Neural cell (in vitro differentiated cells): ENCODE measurements at regions not wholly inside any gene's neighbourhood (a gene's known extent, or its start where the extent isn't known, plus 50 kb on each side); places are given as distances from the start of the nearest gene placed in this dataset.

Source experiments
- H2AFZ ChIP-seq: fragments of 200-600, 300-800 bp; sonication (generic), shearing (Covaris generic); 2 replicates; pipeline ENCODE4 v1.6.0; 2014; ENCODE audit warnings: low read depth, mild to moderate bottlenecking, antibody characterized with exemption, low read length, moderate library complexity
- H3F3A ChIP-seq: fragments of 200-600 bp; shearing (Covaris generic); 2 replicates; pipeline ENCODE4 v1.6.1; 2016; ENCODE audit warnings: mild to moderate bottlenecking, moderate library complexity, mixed read lengths, antibody characterized with exemption, low read length; ENCODE audit not compliant: insufficient read depth, poor library complexity, severe bottlenecking
- H3K27ac ChIP-seq: fragments of 200-600, 300-800 bp; sonication (generic), shearing (Covaris generic); 2 replicates; pipeline ENCODE4 v1.5.1; 2014; ENCODE audit warnings: mild to moderate bottlenecking, low read length, moderate library complexity
- H3K27me3 ChIP-seq: fragments of 300-800, 200-600 bp; sonication (generic), shearing (Covaris generic); 2 replicates; pipeline ENCODE4 v1.6.0; 2014; ENCODE audit warnings: mild to moderate bottlenecking, low read depth, low read length, moderate library complexity; ENCODE audit not compliant: insufficient read depth
- H3K36me3 ChIP-seq: fragments of 300-800, 200-600 bp; sonication (generic), shearing (Covaris generic); 2 replicates; pipeline ENCODE4 v1.5.1; 2014; ENCODE audit warnings: mild to moderate bottlenecking, antibody characterized with exemption, low read length, moderate library complexity; ENCODE audit not compliant: insufficient read depth
- H3K4me2 ChIP-seq: fragments of 300-800, 200-600 bp; sonication (generic), shearing (Covaris generic); 2 replicates; pipeline ENCODE4 v1.6.0; 2014; ENCODE audit warnings: mild to moderate bottlenecking, low read length
- H3K4me3 ChIP-seq: fragments of 300-800, 200-600 bp; sonication (generic), shearing (Covaris generic); 2 replicates; pipeline ENCODE4 v1.5.1; 2014; ENCODE audit warnings: mild to moderate bottlenecking, low read length, moderate library complexity
- H3K79me2 ChIP-seq: fragments of 200-600 bp; shearing (Covaris generic); replicated peaks from 2 replicates; pipeline ENCODE4 v1.6.0; 2014; ENCODE audit warnings: mild to moderate bottlenecking, low read length, moderate library complexity; ENCODE audit not compliant: insufficient read depth
- H3K9ac ChIP-seq: fragments of 300-800, 200-600 bp; sonication (generic), shearing (Covaris generic); 2 replicates; pipeline ENCODE4 v1.6.1; 2016; ENCODE audit warnings: mild to moderate bottlenecking, low read length, mixed read lengths
- H3K9me2 ChIP-seq: fragments of 200-600 bp; shearing (Covaris generic); 2 replicates; pipeline ENCODE4 v1.6.1; 2016; ENCODE audit warnings: mild to moderate bottlenecking, low read length, mixed read lengths; ENCODE audit not compliant: insufficient read depth
- H3K9me3 ChIP-seq: fragments of 200-600, 300-800 bp; sonication (generic), shearing (Covaris generic); 2 replicates; pipeline ENCODE4 v1.6.1; 2016; ENCODE audit warnings: mild to moderate bottlenecking, mixed run types, low read length, moderate library complexity, mixed read lengths
- H4K20me1 ChIP-seq: fragments of 200-600 bp; shearing (Covaris generic); 2 replicates; pipeline ENCODE4 v1.6.1; 2016; ENCODE audit warnings: mild to moderate bottlenecking, mixed run types; ENCODE audit not compliant: insufficient read depth
- CTCF ChIP-seq: fragments of 450-650 bp; IDR thresholded peaks from 2 replicates; pipeline ENCODE4 v1.5.1; 2014; ENCODE audit warnings: antibody characterized with exemption, mild to moderate bottlenecking, moderate library complexity; ENCODE audit not compliant: poor library complexity, severe bottlenecking
- EP300 ChIP-seq: fragments of 450-650 bp; conservative IDR thresholded peaks from 2 replicates; pipeline ENCODE4 v1.6.1; 2014; ENCODE audit warnings: antibody characterized with exemption, mild to moderate bottlenecking, moderate library complexity; ENCODE audit not compliant: poor library complexity, severe bottlenecking
- EZH2 ChIP-seq: fragments of 200-600, 300-800 bp; shearing (Covaris generic), sonication (generic); IDR thresholded peaks from 2 replicates; pipeline ENCODE4 v1.6.1; 2014; ENCODE audit warnings: antibody characterized with exemption, low read length, borderline replicate concordance, mild to moderate bottlenecking; ENCODE audit not compliant: insufficient read depth, poor library complexity, severe bottlenecking
- MXI1 ChIP-seq: fragments of 450-650 bp; conservative IDR thresholded peaks from 2 replicates; pipeline ENCODE4 v1.6.1; 2014; ENCODE audit warnings: antibody characterized with exemption, mild to moderate bottlenecking; ENCODE audit not compliant: poor library complexity, severe bottlenecking
- POLR2AphosphoS5 ChIP-seq: IDR thresholded peaks from 2 replicates; pipeline ENCODE4 v1.6.1; 2012
- RAD21 ChIP-seq: fragments of 450-650 bp; conservative IDR thresholded peaks from 2 replicates; pipeline ENCODE4 v1.6.1; 2014; ENCODE audit warnings: antibody characterized with exemption, mild to moderate bottlenecking, moderate library complexity
- REST ChIP-seq: IDR thresholded peaks from 2 replicates; pipeline ENCODE4 v1.6.1; 2012; ENCODE audit warnings: borderline replicate concordance
- SMC3 ChIP-seq: fragments of 450-650 bp; conservative IDR thresholded peaks from 2 replicates; pipeline ENCODE4 v1.6.1; 2014; ENCODE audit warnings: antibody characterized with exemption, mild to moderate bottlenecking, moderate library complexity; ENCODE audit not compliant: poor library complexity
- TAF1 ChIP-seq: IDR thresholded peaks from 2 replicates; pipeline ENCODE4 v1.6.1; 2012; ENCODE audit warnings: low read depth

GRCh38 chr5:114243281-114243971, 118.4 kb upstream of the KCNN2 start:
- no peaks in the 10 kb centered on the region for H3K27me3 ChIP-seq
- no peak for TF ChIP-seq RAD21
- no peak for TF ChIP-seq EZH2
- TF ChIP-seq SMC3, result no peak
- no peak for TF ChIP-seq POLR2AphosphoS5
- TF ChIP-seq TAF1, result no peak
- TF ChIP-seq CTCF, result no peak
- no peak for TF ChIP-seq EP300
- no peak for TF ChIP-seq MXI1
- no peak for TF ChIP-seq REST
- H4K20me1 ChIP-seq, result no peaks in the 10 kb centered on the region
- H3K4me2 ChIP-seq, result no peak overlapping the region
- no peak overlapping the region for H2AFZ ChIP-seq
- no peaks in the 10 kb centered on the region for H3K36me3 ChIP-seq
- no peak overlapping the region for H3K9ac ChIP-seq
- no peak overlapping the region for H3K4me3 ChIP-seq
- no peak overlapping the region for H3K27ac ChIP-seq
- no peaks in the 10 kb centered on the region for H3K9me2 ChIP-seq
- H3K9me3 ChIP-seq, result no peaks in the 10 kb centered on the region
- no peaks in the 10 kb centered on the region for H3K79me2 ChIP-seq
- no peaks in the 10 kb centered on the region for H3F3A ChIP-seq

DNA sequence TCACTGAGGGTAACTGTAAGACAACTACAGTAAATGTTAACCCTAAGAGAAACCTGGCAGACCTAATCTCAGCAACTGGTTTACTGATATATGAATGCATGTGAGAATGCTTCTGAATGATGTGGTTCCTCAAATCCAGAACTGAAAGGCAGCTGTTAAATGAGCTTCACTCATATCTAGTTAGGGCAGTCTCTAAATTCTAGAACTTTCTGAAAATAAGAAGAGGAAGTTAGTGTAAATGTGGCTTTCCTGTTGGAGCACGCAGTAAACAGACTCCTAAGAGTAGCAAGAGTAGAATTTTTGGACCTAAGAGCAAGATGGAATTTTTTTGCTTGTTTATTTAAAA, 117.9 kb upstream of the KCNN2 start:
- Histone ChIP-seq H3K9ac (no peak overlapping the region), H3K27me3 (no peaks in the 10 kb centered on the region), H3K27ac (no peak overlapping the region), H3K9me2 (no peaks in the 10 kb centered on the region), H3F3A (no peaks in the 10 kb centered on the region), H3K79me2 (no peaks in the 10 kb centered on the region), H2AFZ (no peak overlapping the region), H3K4me3 (no peak overlapping the region), H3K4me2 (no peak overlapping the region), H4K20me1 (no peaks in the 10 kb centered on the region), H3K9me3 (no peaks in the 10 kb centered on the region), H3K36me3 (no peaks in the 10 kb centered on the region)
- no peak for TF ChIP-seq SMC3
- TF ChIP-seq EP300, result no peak
- TF ChIP-seq REST, result no peak
- TF ChIP-seq EZH2, result no peak
- no peak for TF ChIP-seq TAF1
- TF ChIP-seq MXI1, result no peak
- no peak for TF ChIP-seq RAD21
- TF ChIP-seq CTCF, result no peak
- TF ChIP-seq POLR2AphosphoS5, result no peak
